ENCODE measurements at regions not wholly inside any gene's neighbourhood (a gene's known extent, or its start where the extent isn't known, plus 50 kb on each side); places are given as distances from the start of the nearest gene placed in this dataset.

- 7% methylated on average over 4 of the region's 4 CpGs for WGBS (ENCODE audit: insufficient coverage, insufficient replicate concordance, low lambda C conversion rate, missing lambda C conversion rate)
- H3K9ac ChIP-seq (ENCODE audit: control insufficient read depth, insufficient read depth, low read length): no peak overlapping the region
- intact Hi-C loops (cut with micrococcal nuclease; ENCODE audit: unreplicated experiment): no loop called here
- no TSS peak for BruUV-seq (replicated peaks)
- no peaks in the 10 kb centered on the region for H3K79me2 ChIP-seq (ENCODE audit: control insufficient read depth, insufficient read depth, low read length)
- no peak overlapping the region for H2AFZ ChIP-seq (ENCODE audit: control insufficient read depth, low read depth, low read length)
- H3K4me1 ChIP-seq (ENCODE audit: control insufficient read depth, insufficient read depth, low read length): no peaks in the 10 kb centered on the region
- SMC1A ChIA-PET (ENCODE audit: uncharacterized antibody, unreplicated experiment): no interaction called here
- POLR2A ChIA-PET: no interaction called here
- H3K4me3 ChIP-seq: no peak overlapping the region
- DNase-seq (ENCODE audit: low read depth, low spot score) (no peak), ATAC-seq (no peak), FAIRE-seq (no peak)
- H4K20me1 ChIP-seq (ENCODE audit: control insufficient read depth, insufficient read depth): no peaks in the 10 kb centered on the region
- H3K36me3 ChIP-seq (ENCODE audit: control insufficient read depth in 2 of 2, insufficient read depth in 2 of 2, low read length in 1 of 2): no peaks in the 10 kb centered on the region
- H3K27ac ChIP-seq (ENCODE audit: control insufficient read depth, insufficient read depth): no peak overlapping the region
- RAD21 ChIA-PET (ENCODE audit: unreplicated experiment): interaction anchor here (1.7 kb wide), 1 partner anchor 11 kb away, joined by 4 read pairs; no protein-coding TSS in a partner anchor
- in situ Hi-C loops (cut with MboI): no loop called here
- no peaks in the 10 kb centered on the region for H3K9me3 ChIP-seq (replicated peaks; ENCODE audit: control insufficient read depth, insufficient read depth, low read length)
- no peak overlapping the region for H3K4me2 ChIP-seq (ENCODE audit: control insufficient read depth, insufficient read depth)
- H3K27me3 ChIP-seq (replicated peaks in 1 of 2; ENCODE audit: control insufficient read depth in 2 of 2, insufficient read depth in 2 of 2, low read length in 1 of 2): no peaks in the 10 kb centered on the region
- CTCF ChIA-PET: interaction anchor here (1.5 kb wide), 1 partner anchor 13 kb away, joined by 3 read pairs; no protein-coding TSS in a partner anchor
- TF ChIP-seq YY1 (IDR thresholded peaks at IDR 0.05; ENCODE audit: low read depth, low read length) (no peak), IKZF1 (conservative IDR thresholded peaks at IDR 0.05) (no peak), ZBTB40 (IDR thresholded peaks at IDR 0.05; ENCODE audit: borderline replicate concordance) (no peak), E2F8 (IDR thresholded peaks at IDR 0.05; ENCODE audit: low read depth, partially characterized antibody) (no peak), USF1 (IDR thresholded peaks at IDR 0.05; ENCODE audit: borderline replicate concordance, extremely low read length, insufficient read depth, low read depth, low read length) (no peak), POLR2AphosphoS2 (IDR thresholded peaks at IDR 0.05; ENCODE audit: low read depth, low read length) (no peak), ZNF592 (IDR thresholded peaks at IDR 0.05) (no peak), PML (IDR thresholded peaks at IDR 0.05; ENCODE audit: low read length) (no peak), KLF5 (IDR thresholded peaks at IDR 0.05; ENCODE audit: partially characterized antibody) (no peak)
These were observed 1297.4 kb downstream of the PCDH9 start for GRCh38 chr13:65932587-65933239.
